HG03159 (cell line): ENCODE measurements at regions not wholly inside any gene's neighbourhood (a gene's known extent, or its start where the extent isn't known, plus 50 kb on each side); places are given as distances from the start of the nearest gene placed in this dataset.

Experiments used
- ATAC-seq: cut with Tn5 transposase; IDR thresholded peaks from one replicate; pipeline ENCODE4 v1.9.1; 2021; ENCODE audit warnings: mild to moderate bottlenecking, moderate library complexity; ENCODE audit not compliant: unreplicated experiment

GRCh38 chr16:51815523-51815922 lies 664.5 kb upstream of the SALL1 start:
- no peak for ATAC-seq

- ATAC-seq, result no peak
Measured at GRCh38 chr16:51814617-51815016, 663.5 kb upstream of the SALL1 start.

- ATAC-seq, result no peak
Measured at GRCh38 chr16:51813609-51814008, 662.5 kb upstream of the SALL1 start.

- no peak for ATAC-seq
Measured at GRCh38 chr16:51812945-51813344, 661.9 kb upstream of the SALL1 start.

- ATAC-seq, result no peak
Measured at GRCh38 chr16:51807551-51807950, 656.5 kb upstream of the SALL1 start.

- ATAC-seq, result no peak
Measured at GRCh38 chr16:51801635-51802034, 650.6 kb upstream of the SALL1 start.

GRCh38 chr16:51797669-51798259 lies 646.7 kb upstream of the SALL1 start:
- ATAC-seq, result no peak

- ATAC-seq, result no peak
Measured at GRCh38 chr16:51779240-51779639, 628.2 kb upstream of the SALL1 start.

- no peak for ATAC-seq
Measured at GRCh38 chr16:51773071-51773890, 622.2 kb upstream of the SALL1 start.

- ATAC-seq, result no peak
Measured at GRCh38 chr16:51766739-51767138, 615.7 kb upstream of the SALL1 start.

GRCh38 chr16:51763072-51763661 lies 612.1 kb upstream of the SALL1 start:
- ATAC-seq, result no peak

- ATAC-seq, result peak; percentile 98
Measured at GRCh38 chr16:51762081-51762996, 611.3 kb upstream of the SALL1 start.

GRCh38 chr16:51761001-51761400 lies 609.9 kb upstream of the SALL1 start:
- ATAC-seq, result no peak

- ATAC-seq, result no peak
Measured at GRCh38 chr16:51759999-51760398, 608.9 kb upstream of the SALL1 start.

- no peak for ATAC-seq
Measured at GRCh38 chr16:51759329-51759728, 608.3 kb upstream of the SALL1 start.

- no peak for ATAC-seq
Measured at GRCh38 chr16:51757921-51758479, 606.9 kb upstream of the SALL1 start.

GRCh38 chr16:51757505-51757904 lies 606.4 kb upstream of the SALL1 start:
- no peak for ATAC-seq

- ATAC-seq, result no peak
Measured at GRCh38 chr16:51757124-51757470, 606.0 kb upstream of the SALL1 start.

GRCh38 chr16:51756447-51757123 lies 605.5 kb upstream of the SALL1 start:
- ATAC-seq, result no peak

- ATAC-seq, result no peak
Measured at GRCh38 chr16:51755577-51756355, 604.7 kb upstream of the SALL1 start.
